GM04504 (cell line): ENCODE measurements at regions not wholly inside any gene's neighbourhood (a gene's known extent, or its start where the extent isn't known, plus 50 kb on each side); places are given as distances from the start of the nearest gene placed in this dataset.

Experiments
- DNase-seq: peaks from one replicate; pipeline ENCODE4 v3.0.0-alpha.2; 2012; ENCODE audit warnings: low read depth

GRCh38 chr2:8569332-8569930, 112.4 kb upstream of the ID2 start:
- DNase-seq: no peak

- no peak for DNase-seq
Observed at GRCh38 chr2:8570637-8571036, 111.2 kb upstream of the ID2 start.

- DNase-seq: no peak
Observed at GRCh38 chr2:8571301-8571791, 110.5 kb upstream of the ID2 start.

GRCh38 chr2:8571792-8572499, 109.9 kb upstream of the ID2 start:
- DNase-seq: no peak

- no peak for DNase-seq
Observed at GRCh38 chr2:8572712-8573233, 109.1 kb upstream of the ID2 start.

- DNase-seq: no peak
Observed at GRCh38 chr2:8573234-8573941, 108.5 kb upstream of the ID2 start.

DNA sequence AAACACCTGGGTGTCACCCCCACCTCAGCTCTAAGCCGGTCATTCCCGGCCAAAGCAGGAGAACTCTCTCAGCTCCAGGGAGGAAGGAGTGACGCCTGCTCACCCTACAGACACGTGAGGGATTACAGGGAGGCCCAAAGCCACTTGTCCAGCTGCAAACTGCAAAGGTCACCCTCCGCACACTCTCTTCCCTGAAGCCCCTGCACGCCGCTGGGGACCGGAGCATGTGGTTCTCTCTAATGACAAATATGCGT, 108.0 kb upstream of the ID2 start:
- no peak for DNase-seq

- DNase-seq: no peak
Observed at GRCh38 chr2:8574196-8575037, 107.4 kb upstream of the ID2 start.

DNA sequence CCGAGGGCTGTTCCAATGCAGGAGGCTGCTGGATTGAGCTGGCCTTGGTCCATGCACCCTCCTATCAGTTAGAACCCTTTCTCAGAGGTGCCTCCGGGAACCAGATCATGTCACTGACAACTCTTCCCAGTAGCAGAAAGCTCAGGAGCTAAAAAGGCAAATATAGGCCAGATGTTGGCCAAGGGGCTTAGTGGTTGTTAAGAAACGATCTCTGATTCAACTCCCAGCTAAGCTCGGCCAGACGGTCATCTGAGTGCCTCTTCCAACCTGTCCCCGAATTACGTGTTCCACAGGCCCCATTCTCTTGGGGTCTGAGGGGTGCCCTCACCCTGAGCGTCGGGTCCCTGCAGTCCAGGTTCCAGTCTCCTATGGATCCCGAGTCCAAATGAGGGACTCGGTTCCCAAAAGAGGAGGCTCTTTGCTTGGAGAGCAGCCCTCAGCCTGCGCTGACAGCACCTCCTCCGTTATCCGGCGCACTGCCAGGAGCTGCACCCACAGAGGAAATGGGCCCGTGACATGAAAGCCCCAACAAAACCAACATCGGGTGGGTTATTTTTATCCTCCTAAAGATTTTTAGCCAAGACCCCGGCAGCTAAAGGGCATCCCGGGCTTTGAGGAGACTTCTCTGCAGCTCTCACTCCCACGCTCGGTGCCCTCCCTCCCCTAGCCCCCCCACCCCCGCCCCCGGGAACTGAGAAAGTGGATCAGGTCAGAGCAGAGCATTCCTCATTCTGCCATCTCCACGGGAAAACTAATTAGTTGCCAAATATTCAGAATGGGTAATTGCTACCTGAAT, 106.6 kb upstream of the ID2 start:
- no peak for DNase-seq

DNA sequence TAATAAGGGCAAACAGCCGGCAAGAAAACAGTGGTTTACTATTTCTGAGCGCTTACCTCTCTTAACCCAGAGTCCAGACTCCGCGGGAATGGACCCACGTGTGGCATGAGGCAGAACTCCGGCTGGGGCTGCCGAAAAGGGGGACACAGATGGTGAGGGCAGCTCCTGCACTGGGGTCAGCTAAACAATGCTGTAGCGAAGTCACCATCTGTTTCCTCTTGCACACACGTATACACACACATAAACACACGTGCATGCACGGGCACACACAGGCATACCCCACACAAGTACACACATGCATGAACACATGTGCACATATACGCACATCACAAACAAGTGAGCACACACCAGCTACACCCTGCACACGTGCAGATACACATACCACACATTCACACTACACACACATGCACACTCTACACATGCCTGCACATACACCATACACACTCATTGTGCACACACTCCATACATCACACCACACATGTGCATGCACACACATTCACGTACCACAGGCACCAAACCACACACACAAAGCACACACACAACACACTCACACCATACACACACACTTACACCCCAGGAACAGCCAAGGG, 105.9 kb upstream of the ID2 start:
- no peak for DNase-seq

DNA sequence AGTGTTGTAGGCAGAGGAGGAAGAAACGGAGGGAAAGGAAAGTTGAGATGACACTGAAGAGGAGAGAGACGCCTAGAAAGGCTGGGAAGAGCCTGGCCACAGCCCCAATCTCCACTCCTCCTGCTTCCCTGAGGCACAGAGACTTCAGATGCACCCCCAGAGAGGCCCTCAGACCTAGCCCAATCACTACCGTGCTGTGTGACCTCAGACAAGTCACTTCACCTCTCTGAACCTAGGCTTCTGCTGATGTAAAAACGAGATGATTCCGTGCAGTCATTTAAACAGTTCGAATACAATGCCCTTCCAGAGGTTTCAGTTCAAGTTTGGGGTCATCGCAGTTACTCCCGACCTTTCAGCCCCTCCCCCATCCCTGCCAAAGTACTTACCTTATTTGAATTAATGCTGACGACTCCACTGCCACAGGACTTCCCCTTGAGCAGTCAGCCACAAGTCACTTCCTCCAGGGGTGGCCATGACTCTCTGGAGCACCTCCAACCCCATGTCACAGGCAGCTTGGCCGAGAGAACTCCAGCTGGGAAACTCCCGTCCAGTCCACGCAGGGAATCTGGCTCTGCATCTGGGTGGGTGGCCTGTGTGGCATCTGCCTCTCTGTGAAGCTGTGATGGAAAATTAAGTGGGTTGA, 105.2 kb upstream of the ID2 start:
- no peak for DNase-seq

GRCh38 chr2:8577573-8577972, 104.3 kb upstream of the ID2 start:
- DNase-seq: no peak

DNA sequence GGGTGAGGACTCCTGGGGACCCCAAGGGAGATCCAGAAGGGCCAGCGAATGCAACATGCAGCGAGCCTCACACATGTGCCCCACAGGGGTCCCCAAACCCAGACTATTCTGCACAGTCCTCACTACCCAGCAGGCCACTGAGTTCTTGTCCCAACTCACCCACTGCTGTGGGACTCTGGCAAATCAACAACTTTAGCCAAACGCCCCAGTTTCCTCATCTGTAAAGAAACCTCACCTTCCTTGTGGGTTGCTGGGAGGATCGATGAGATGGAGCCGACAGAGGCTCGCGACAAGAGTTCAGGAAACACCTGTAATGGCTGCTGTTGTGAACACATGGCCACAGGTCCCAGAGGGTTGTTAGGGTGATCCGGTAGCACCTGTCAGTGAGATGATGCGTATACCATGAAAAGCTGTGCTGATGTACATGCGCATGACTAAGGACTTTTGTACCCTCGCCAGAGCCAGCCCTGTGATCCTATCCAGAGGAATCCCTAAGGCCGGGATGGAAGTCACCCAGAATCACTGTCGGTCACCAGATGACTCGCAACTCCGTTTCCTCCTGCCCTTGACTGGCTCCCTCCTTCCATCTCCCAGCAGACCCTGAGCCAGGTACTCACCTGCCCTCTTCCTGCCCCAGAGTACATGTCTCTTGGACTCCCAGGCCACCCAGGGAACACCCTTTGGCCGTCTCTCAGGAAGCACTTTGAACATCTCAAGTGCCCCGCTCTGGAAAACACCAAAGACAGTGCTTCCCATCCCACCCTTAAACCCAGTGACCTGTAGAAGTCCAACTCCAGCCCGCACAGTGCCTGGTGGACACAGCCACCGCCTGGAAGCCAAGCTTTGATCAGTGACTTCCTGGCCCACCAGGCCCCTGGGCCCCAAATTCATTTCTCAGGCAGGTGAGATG, 103.3 kb upstream of the ID2 start:
- no peak for DNase-seq

- DNase-seq: no peak
Observed at GRCh38 chr2:8579485-8580085, 102.3 kb upstream of the ID2 start.

- DNase-seq: no peak
Observed at GRCh38 chr2:8580316-8581233, 101.3 kb upstream of the ID2 start.

DNA sequence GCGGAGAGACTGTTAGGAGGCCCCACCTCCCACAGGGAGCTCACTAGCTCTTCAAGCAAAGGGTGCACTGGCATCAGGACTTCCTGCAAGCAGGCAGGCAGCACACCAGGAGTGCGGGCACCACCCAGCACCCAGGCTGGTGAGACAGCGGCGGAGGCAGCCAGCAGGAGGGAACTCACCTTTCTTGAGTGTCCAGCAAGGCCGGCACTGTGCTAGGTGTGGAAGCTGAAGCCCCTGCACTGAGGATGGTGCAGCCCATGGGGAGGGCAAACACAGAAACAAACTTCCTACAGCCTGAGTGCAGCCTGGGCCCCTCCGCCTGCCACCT, 100.7 kb upstream of the ID2 start:
- no peak for DNase-seq

DNA sequence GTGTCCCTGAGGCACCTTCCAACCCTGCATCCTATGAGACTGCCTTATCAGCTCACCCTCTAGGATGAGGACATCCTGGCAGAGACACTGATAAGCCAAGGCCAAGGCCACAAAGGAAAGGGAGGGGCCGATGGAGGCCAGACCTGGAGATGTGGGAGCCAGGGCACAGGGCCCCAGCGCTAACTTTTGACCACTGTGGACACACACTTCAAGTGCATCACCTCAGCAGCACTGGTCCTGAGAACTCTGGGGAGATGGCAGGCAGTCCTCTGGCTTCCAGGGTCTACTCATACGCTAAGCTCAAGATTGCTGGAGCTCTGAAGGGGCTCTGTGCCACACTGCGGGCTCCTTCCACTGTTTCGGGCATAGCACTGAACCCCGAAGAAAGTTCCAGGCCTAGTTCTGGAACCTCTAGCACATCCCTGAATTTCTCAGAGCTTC, 100.2 kb upstream of the ID2 start:
- DNase-seq: no peak

- DNase-seq: no peak
Observed at GRCh38 chr2:8582191-8582590, 99.7 kb upstream of the ID2 start.
